ENCODE measurements at regions not wholly inside any gene's neighbourhood (a gene's known extent, or its start where the extent isn't known, plus 50 kb on each side); places are given as distances from the start of the nearest gene placed in this dataset.

DNA sequence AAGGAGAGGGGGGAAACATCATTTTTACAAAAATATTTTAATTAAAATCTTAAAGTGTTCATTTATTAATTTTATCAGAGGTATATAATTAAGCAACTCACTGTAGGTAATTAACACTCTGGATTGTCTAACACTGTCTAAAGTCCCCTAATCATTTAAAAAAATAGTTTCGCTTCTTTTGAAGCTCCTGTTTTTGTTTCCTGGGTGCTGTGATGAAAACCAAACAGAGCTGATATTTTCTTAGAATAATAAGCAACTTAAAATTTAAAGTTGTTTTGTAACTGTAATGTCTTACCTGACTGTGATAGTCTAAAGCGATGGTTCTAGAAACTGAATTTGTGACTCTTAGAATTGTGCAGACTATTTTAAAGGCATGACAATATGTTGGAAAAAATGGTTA, 961.0 kb downstream of the GATA3 start:
- no peaks in the 10 kb centered on the region for H3K9me3 ChIP-seq
- H3K36me3 ChIP-seq, result no peaks in the 10 kb centered on the region
- DNase-seq, result no peak
- no peaks in the 10 kb centered on the region for H3K4me1 ChIP-seq
- H3K4me3 ChIP-seq, result no peak overlapping the region
- no peak for ATAC-seq
- intact Hi-C loops (cut with DNase I), result no loop called here
- H3K27ac ChIP-seq, result no peak overlapping the region
- TF ChIP-seq, protein P1, sequence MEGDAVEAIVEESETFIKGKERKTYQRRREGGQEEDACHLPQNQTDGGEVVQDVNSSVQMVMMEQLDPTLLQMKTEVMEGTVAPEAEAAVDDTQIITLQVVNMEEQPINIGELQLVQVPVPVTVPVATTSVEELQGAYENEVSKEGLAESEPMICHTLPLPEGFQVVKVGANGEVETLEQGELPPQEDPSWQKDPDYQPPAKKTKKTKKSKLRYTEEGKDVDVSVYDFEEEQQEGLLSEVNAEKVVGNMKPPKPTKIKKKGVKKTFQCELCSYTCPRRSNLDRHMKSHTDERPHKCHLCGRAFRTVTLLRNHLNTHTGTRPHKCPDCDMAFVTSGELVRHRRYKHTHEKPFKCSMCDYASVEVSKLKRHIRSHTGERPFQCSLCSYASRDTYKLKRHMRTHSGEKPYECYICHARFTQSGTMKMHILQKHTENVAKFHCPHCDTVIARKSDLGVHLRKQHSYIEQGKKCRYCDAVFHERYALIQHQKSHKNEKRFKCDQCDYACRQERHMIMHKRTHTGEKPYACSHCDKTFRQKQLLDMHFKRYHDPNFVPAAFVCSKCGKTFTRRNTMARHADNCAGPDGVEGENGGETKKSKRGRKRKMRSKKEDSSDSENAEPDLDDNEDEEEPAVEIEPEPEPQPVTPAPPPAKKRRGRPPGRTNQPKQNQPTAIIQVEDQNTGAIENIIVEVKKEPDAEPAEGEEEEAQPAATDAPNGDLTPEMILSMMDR (IDR thresholded peaks at IDR 0.05), result no peak
- no peaks in the 10 kb centered on the region for H3K27me3 ChIP-seq

DNA sequence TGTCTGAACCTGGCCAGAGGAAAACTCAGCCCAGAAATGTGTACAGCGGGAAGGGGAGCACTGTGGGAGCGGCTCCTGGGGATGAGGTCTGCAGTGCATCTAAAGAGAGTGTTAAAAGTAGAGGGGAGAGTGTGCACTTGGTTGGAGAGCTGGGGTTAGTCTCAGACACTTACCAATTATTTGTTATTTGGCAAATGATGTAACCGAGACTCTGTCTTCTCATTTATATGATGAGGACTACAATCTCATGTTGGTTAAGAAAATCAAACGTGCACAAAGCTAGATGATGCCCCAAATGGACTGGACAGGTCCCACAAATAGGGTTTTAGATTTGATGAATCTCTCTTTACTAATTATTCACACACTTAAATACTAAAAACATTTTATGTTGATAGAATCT, 962.4 kb downstream of the GATA3 start:
- H3K9me3 ChIP-seq, result no peaks in the 10 kb centered on the region
- H3K27ac ChIP-seq, result no peak overlapping the region
- H3K4me1 ChIP-seq, result no peaks in the 10 kb centered on the region
- no peaks in the 10 kb centered on the region for H3K27me3 ChIP-seq
- no peaks in the 10 kb centered on the region for H3K36me3 ChIP-seq
- ATAC-seq, result no peak
- intact Hi-C loops (cut with DNase I), result no loop called here
- TF ChIP-seq, protein P1 (IDR thresholded peaks at IDR 0.05), result no peak
- H3K4me3 ChIP-seq, result no peak overlapping the region
- DNase-seq, result no peak

DNA sequence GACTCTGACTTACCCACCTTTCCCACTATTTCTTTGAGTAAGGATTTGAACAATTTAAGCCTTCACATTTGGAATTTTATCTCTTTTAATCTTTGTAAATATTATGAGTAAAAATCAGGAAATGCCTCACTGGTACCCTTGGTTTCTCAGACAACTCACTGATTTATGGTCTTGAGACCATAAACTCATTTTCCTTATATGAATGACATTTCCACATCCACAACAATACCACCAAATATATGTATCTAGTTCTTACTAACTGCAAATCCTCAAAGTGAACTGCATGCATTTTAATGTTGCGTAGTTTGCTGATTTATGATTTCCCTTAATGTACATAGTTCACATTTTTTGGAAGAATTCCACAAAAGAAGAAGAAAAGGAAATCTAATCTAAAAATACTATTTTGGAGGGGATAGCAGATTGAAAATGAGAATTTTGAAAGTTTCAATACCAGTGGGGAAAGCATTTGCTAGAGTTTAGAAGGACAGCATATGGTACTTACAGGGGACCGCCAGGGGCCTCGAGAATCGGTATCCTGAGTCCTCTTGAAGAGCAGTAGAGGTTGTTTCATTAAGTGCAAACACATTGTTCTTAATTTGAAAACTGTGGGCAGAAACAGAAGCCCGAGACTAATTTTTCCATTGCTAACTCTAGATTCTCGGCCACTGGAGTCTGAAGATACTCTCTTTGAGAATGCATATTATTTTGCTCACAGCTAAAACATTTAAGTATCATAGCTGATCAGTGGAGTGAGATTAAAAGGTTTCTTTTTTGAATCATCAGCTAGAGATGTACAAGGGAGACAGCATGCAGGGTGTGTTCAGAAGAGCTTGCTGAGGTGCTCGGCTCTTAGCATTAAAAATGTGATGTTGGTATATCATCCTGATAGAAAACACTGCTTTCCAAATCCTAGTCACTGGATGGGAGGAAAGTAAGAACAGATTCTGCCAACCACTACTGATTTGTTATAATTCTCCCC, 964.0 kb downstream of the GATA3 start:
- Histone ChIP-seq H3K36me3 (no peaks in the 10 kb centered on the region), H3K27me3 (no peaks in the 10 kb centered on the region), H3K27ac (no peak overlapping the region), H3K4me1 (no peaks in the 10 kb centered on the region), H3K9me3 (no peaks in the 10 kb centered on the region), H3K4me3 (no peak overlapping the region)
- intact Hi-C loops (cut with DNase I), result no loop called here
- DNase-seq (no peak), ATAC-seq (no peak)
- TF ChIP-seq, protein P1 (IDR thresholded peaks at IDR 0.05), result no peak

DNA sequence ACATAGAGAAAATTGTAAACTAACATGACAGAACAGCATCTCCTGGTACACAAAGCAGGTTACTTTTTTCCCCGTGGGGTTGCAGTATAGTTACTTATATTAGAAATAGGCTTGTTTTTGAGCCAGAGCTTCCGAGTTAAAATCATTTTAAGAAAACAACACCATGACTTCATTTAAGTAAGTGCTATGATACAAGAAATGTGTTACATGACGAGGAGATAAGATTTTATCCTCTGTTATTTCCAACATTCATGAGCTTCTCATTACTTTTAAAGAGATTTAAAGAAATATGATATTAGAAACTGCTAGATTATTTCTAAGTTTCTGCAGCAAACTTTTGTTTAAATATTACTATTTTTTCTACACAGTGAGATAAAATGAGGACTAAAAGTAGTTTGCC, 968.7 kb downstream of the GATA3 start:
- no peaks in the 10 kb centered on the region for H3K36me3 ChIP-seq
- no peak overlapping the region for H3K4me3 ChIP-seq
- DNase-seq (no peak), ATAC-seq (no peak)
- no peak overlapping the region for H3K27ac ChIP-seq
- TF ChIP-seq, protein P1 (IDR thresholded peaks at IDR 0.05), result no peak
- no peaks in the 10 kb centered on the region for H3K9me3 ChIP-seq
- no peaks in the 10 kb centered on the region for H3K4me1 ChIP-seq
- no peaks in the 10 kb centered on the region for H3K27me3 ChIP-seq
- intact Hi-C loops (cut with DNase I), result no loop called here

DNA sequence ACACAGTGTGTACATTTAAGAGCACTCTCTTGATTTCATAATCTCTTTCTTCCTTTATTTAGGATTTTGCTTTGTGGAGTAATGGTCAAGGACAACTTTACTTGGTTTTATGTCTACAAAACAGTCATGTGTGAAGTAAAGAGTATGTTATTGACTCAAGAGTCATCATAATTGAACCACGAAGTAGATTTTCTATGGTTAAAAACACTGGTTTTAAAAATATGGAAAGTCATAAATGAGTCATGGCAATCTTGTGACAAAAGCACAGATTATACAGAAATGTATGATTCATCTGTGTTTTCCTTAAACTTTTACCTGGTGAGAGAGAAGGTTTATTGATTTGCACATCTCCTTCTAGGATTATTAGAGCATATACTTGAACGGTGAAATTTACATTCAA, 969.7 kb downstream of the GATA3 start:
- H3K9me3 ChIP-seq, result no peaks in the 10 kb centered on the region
- ATAC-seq, result no peak
- no peak overlapping the region for H3K4me3 ChIP-seq
- intact Hi-C loops (cut with DNase I), result no loop called here
- TF ChIP-seq, protein P1 (IDR thresholded peaks at IDR 0.05), result no peak
- H3K27me3 ChIP-seq, result no peaks in the 10 kb centered on the region
- no peaks in the 10 kb centered on the region for H3K4me1 ChIP-seq
- no peaks in the 10 kb centered on the region for H3K36me3 ChIP-seq
- no peak overlapping the region for H3K27ac ChIP-seq
- no peak for DNase-seq
